C1 segment of cervical spinal cord (tissue), 14 donors: ENCODE measurements at regions not wholly inside any gene's neighbourhood (a gene's known extent, or its start where the extent isn't known, plus 50 kb on each side); places are given as distances from the start of the nearest gene placed in this dataset.

Source experiments
- DNase-seq, 14 donors: peaks; one replicate each; lab custom pipeline; 2025; lab: John Stamatoyannopoulos, UW

DNA sequence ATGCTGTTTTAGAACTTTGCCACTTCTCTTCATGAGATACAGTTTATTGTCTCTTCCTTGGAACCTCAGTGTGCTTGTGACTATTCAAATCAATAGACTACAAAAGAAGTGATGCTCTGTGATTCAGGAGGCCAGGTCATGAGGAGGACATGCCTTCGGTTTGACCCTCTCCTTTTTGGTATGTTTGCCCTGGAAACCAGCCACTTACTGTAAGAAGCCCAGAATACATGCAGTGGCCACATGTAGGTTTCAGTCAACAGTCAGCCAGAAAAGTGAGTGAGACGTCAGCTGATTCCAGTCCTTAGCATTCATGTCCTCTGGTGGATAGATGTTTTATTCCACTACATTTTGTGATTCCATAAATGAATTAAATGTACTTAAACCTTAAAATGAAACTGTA lies 328.7 kb downstream of the PCDH18 start:
- DNase-seq = no peak

DNA sequence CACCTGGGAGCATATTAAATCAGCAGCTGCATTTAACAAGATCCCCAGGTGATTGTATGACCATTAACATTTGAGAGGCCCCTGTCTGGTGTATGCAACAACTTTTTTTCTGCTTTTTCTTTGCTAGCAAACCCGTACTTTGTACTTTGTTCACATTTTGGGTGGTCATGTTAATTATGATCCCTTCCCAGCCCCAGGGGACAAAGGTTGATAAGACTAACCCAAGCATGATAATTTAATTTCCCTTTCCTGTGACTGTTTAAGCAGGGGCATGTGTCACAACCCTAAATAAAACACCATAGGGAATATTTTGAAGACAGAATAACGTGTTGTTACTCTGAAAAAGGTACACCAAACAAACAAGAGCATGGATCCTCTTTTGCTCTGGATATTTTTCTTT lies 332.0 kb downstream of the PCDH18 start:
- DNase-seq = no peak

DNA sequence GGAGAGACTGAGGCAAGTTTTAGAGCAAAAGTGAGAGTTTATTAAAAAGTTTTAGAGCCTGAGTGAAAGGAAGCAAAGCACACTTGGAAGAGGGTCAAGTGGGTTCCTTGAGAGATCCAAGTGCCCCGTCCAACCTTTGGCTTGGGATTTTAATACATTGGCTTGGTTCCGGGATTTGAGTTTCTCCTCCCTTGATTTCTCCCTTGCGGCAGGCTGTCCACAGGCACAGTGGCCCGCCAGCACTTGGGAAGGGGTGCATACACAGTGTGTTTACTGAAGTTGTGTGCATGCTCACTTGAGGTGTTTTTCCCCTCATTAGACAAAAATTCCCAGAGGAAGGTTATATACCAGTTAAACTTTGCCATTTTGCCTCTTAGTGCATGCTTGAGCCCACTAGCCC lies 333.5 kb downstream of the PCDH18 start:
- DNase-seq = no peak

DNA sequence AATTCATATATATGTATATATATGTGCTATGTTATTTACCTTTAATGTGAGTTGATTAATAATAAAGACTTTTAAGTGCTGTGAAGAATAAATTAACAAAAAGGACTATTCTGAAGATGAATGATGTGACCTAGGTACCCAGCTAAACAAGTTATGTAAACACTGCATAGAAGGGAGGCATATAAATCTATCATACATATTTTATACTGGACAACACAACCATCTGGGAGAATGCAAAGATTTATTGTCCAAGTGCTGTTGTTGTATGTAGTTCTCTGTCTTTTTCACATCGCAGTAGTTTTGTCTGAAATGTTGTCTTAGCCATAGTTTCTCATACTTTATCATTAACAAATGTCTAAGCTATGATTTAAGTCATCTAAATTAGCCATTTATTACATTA lies 337.6 kb downstream of the PCDH18 start:
- no peak for DNase-seq

DNA sequence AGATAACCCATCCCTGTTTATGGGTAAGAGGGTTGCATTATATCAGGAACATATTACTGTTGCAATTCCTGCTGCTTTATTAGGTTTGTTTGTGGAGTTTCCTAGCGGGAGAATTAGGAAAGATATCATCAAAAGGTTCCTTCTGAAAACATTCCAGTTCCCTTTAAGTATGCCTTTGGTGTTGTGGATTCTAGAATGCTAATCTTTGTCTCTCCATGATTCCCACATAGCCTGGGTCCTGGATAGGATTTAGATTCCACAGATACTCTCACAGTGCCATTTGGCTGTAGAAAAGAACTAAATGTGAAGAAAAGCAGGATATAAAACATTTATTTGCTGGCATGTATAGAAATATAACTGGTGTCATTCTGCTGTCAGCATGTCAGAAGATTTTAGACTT lies 338.7 kb downstream of the PCDH18 start:
- DNase-seq = no peak

DNA sequence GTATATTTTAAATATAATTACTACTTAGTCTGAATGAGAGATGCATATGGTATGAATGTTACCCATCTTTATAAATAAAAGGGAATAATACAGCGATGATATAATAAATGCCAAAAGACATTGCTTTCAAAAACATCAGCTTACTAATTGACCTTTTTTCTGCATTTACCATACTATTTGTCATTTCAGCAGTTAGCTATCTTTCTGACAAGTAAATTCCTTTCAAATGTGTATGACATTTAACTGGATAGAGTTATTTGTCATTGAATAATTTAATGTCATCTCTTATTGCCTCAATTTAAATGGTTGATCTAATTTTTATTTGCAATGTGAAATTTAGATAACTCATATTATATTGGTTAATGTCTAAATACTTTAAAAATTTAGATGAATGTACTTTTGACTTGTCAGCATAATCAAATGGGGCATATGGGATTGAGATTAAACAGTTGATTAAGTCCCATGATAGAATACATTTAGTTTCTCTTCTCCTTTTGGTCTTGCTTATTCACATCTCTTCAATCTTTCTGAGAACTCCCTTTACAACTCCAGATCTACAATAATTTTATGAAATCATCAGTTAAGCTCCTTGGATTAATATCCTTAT lies 350.9 kb downstream of the PCDH18 start:
- DNase-seq = no peak

DNA sequence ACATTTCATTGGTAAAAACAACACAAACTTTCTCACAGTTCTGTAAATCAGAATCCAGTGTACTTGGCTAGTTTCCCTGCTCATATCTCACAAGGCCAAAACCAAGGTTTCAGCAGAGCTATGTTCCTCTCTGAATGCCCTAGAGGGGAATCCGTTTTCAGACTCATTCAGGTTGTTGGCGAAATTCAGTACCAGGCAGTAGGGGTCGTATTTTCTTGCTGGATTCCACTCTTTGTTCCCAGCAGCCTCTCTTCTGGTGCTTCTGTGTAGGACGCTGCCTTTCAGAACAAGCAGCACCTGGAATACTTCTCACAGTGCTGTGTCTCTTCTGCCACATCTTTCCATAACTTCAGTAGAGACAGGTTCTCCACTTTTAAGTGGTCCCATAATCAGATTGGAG lies 351.9 kb downstream of the PCDH18 start:
- no peak for DNase-seq

DNA sequence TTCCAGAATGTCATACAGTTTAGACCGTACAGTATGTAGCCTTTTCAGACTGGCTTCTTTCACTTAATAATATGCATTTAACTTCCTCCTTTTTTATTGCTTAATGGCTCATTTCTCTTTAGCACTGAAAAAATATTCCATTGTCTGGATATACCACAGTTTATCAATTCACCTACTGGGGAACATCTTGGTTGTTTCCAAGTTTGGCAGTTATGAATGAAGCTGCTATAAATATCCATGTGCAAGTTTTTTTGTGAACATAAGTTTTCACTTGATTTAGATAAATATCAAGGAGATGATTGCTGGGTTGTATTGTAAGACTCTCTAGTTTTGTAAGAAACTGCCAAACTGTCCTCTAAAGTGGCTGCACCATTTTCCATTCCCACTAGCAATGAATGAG lies 375.5 kb downstream of the PCDH18 start:
- DNase-seq = no peak

DNA sequence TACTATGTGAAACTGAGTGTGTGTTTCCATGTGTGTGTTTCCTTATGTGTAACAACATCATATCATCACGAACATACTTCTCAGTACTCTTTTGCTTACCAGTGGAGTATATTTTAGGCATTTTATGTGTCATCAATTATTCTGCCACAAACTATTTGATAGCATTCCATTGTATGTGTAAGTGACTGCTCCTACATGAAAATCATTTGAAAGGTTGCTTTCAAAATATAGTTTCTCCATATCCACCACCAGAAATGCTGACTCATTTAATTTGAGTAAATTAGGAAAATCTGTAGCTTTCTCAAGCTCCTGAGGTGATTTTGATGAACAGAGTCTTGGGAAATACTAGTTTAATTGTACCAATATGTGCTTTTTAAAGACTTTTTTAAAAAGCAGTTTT lies 376.2 kb downstream of the PCDH18 start:
- no peak for DNase-seq

DNA sequence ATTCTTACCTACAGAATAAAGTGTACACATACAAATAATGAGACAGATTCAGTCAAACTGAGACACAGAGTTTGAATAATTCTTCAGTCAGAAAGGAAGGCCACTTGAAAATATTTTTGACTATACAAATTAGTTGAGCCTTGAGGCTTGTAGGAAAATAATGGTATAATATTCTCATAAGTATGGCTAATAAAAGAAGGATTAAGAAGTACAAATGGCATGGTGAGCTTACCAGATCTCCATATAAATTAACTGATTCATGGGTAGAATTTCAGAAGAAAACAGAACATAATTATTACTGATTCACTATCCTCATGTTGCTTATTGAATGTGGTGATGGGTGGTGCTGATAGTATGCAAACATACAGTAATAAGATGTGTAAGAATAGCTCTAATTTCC lies 401.1 kb downstream of the PCDH18 start:
- no peak for DNase-seq

DNA sequence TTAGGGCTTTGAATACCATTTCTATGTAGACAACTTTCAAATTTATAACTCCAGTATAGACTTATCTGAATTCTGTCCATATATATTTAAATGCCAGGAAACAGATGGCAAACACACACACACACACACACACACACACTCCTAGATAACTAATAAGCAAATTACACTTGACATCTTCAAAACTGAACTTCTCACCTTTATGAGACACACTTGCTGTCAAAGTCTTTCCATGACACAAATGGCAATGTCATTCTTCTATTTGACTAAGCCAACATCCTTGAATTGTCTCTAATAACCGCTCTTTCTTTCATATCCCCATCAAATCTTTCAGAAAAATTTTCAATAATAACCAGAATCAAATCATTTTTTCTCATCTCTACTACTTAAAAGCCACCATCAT lies 402.4 kb downstream of the PCDH18 start:
- DNase-seq = no peak

DNA sequence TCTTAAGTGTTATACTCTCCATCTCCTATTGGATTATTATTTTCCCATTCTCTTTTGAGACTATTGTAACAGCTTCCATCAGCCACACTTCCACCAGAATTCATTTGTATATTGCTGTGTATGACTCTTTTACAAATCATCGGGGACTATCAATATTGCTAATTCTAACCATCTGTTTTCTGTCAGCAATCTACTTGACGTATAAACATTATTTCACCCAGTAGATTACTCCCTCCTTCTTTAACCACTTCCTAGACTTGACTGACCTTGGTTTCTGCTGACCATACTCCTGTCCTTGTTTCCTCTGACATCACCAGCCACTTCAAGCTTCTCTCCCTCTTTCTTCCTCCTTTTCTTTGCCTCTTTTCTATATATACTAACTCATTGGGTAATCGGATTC lies 402.9 kb downstream of the PCDH18 start:
- no peak for DNase-seq

DNA sequence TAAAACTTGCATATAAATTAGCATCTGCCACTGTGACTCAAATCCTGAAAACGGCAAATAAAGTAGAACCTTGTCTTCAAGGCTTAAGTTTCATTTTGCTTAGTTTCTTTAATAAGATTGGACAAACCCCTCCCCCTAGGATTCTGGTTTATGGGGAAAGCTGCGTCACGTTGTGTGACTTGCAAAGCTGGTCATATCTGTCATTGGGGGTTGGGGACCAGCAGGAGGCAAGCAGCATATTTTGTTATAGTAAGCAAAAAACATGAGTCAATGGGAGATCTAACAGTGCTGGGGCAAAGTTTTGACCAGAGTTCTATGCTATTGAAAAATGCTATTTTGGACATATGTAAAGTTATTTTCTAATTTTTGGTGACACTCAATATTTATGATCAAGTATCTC lies 407.3 kb downstream of the PCDH18 start:
- DNase-seq = peak in 1 of 14 donors; percentile 1

DNA sequence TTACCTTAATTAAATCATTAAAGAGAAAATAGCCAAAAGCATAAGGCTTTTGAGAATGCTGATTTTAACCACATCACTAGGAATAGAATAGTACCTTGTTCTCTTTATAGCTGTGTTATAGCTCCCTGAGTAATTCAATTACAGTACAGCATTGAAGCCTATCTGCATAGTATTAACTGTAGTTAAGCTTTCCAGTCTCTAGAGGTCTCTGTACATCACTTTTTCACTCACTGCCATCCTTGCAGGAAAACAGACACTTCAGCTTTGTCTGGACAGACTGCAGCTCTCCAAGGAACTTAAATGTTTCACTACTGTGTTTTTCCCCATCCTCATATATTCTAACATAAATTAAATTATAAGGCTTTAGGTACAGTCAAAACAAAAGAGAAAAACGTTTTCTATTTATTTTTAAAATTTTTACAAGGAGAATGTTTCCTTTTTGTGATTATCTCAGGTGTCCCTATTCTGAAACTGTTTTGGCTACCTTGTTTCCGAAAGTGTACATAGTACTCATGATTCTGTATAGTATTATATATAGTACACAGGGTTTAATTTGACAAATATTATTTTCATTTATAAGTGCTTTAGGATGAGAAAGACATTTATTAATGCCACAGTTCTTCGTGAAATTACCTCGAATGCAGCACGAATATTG lies 407.9 kb downstream of the PCDH18 start:
- no peak for DNase-seq

DNA sequence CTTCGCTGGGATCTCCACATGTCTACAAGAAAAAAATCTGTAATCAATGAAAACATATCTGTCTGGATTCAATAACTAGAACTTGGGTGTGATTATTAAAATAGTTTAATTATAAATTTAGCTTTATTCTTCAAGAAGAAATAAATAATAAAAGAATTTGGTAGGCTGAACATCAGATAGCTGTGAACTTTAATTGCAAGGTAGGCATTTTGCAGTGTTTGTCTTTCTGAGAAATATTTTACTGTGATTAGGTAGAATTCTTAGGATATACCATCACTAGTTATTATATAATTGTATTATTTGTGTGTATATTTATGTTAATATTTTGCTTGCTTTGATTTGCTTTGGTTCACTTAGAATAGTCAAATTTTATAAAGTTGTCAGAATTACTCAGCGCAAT lies 409.4 kb downstream of the PCDH18 start:
- no peak for DNase-seq

DNA sequence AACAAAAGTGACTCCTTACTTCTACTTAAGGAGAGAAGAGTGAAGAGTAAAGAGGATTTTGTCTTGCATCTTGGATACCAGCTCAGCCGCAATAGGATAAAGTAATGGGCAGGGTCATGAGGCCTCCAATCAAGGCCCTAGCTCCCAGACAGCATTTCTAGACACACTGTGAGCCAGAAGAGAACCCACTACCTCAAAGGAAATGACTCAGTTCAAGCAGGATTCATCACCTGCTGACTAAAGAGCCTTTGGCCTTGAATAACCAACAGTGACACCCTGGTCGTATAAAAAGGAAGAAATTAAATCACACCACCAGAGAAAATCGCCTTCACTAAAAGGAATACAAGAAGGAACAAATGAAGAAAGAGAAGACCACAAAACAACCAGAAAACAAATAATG lies 416.1 kb downstream of the PCDH18 start:
- no peak for DNase-seq

DNA sequence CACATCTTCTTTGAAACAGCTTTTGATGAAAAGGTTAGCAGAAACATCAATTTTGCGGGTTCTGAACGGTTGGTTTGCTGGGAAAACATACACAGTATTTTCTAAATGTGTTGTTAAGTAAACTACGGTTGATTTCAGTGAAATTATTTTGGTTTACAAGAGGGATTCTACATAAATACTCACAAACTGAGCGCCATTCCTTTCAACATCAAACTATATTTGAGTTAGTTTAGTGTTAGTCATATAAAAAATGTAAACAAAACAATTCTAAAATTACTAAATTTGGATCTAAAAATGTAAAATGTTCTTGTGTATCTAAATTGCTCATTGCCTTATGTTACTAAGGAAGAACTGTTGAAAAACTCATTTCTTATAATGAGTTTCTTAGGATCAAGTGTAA lies 425.6 kb downstream of the PCDH18 start:
- DNase-seq = no peak

DNA sequence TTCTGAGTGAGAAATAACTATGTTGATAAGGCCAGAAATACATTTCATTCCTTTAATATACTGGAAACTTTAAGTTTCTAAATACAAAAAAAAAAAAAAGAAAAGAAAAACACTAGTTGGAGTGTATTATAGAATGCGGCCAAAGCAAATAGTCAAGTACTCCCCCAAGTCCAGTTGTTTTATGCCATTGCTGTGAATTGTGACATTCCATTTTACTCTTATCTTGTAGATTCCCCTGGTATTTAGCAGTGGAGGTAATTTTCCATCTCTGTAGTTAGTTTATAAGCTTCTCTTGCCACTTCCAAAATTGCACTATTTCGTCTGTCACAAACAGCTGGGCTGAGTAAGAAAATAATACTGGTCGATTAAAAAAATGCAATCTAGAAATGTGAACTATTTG lies 426.0 kb downstream of the PCDH18 start:
- no peak for DNase-seq

DNA sequence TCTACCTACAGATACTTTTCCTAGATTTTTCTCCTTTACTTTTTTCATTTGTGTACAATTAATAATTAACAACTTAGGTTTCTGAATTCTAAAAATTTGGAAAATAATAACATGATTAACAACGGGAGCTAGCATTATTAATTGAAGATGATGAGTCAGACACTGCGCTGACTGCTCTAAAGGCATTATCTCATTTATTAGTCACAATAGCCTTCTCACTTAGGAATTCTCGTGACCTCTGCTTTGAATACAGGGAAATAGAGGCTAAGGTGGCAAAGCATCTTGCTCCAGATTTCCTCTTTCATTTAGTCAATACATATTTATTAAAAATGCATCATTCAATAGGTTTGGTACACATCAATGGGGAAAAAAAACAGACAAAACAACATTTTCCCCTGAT lies 441.3 kb downstream of the PCDH18 start:
- no peak for DNase-seq

DNA sequence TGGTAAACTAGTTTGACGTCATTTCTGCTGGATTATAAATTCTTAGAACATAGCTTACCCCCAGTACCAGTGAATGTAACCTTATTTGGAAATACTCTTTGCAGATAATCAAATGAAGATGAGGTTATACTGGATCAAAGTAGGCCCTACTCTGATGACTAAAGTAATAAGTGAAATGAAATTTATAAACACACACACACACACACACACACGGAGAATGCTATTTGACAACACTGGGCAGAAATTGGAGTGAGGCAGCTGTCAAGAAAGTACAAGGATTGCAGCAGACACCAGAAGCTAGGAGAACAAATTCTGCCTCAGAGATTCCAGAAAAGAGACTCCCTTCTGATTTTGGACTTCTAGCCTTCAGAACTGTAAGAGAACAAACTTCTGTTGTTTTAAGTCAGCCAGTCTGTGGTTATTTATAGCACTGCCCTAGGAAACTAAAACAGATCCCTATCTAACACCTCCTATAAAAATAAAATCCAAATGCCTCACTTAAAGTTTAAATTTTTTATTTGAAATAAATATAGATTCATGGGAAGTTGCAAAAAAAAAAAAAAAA lies 448.6 kb downstream of the PCDH18 start:
- no peak for DNase-seq

DNA sequence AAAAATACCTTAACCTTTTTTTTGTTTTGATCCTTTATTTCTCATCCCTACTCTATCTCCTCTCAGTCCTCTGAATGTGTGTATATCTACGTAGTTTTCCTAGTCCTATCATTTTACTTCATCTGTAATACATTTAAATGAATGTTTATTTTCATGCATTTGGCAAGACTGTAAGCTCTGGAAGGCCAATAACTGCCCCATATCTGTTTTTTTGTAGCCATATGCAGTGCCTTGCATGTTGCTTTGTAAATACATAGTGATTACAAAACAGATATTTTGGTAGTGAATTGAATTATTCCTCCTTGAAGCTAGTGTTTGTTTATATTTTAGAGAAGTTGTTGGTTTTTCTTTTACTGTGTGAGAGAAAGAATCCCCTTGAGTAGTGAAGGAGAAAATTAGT lies 450.2 kb downstream of the PCDH18 start:
- DNase-seq = no peak

DNA sequence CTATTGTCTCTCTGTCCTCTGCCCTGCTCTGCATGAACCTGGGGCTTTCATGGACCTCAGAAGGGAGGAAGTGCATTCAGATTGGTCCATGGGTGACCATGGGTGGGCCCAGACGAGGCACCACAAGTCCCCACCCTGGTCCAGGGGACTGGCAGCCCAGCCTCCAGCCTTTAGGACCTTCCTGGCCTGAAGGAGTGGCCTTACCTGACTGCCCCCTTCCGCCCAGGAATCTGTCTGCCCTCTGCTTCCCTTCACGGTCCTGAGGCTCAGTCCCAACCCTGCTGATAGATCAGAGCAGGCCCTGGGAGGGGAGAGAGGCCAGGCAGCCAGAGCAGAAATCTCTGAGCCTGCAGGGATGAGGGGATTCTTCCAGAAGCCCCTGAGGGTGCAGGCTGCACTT lies 455.4 kb downstream of the PCDH18 start:
- no peak for DNase-seq

DNA sequence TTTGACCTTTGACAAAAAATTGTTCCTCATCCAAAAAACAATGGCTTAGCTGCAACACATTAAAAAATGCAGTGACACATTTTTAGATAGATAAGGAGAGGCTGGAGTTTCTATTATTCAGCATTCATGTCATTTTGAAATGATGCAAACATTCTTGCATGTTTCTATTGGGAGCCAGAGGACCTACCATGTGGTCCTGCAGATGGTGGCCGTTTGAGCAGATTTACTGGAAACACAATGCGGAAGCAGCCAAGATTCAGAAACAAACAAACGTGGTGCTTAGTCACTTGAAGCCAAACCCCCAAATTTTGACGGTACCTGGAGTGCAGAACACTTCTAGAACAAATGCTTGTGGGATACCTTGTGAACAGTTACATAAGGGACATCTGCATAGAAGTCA lies 456.7 kb downstream of the PCDH18 start:
- DNase-seq = no peak

DNA sequence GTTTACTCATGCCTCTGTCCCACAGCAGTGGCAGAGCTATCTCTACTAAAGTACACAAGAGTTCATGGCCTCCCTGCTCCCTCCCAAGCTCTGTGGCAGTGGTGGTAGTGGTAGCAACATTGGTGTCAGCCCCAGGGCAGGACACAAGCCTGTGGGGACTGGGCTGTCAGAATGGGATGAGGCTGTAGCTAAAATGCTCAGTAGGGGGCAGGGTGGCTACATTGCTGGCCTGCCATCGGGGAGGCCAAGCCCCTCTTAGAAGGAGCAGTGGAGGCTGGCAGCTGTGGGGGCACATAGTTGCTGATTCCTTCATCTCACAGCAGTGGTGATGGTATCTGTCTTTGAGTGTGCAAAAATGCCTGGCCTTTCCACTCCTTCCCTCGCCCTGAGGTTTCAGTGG lies 461.7 kb downstream of the PCDH18 start:
- no peak for DNase-seq
